Neural progenitor cell (in vitro differentiated cells): ENCODE measurements at regions not wholly inside any gene's neighbourhood (a gene's known extent, or its start where the extent isn't known, plus 50 kb on each side); places are given as distances from the start of the nearest gene placed in this dataset.

Source experiments
- EZH2 ChIP-seq: fragments of 200-600 bp; sonication (generic); IDR thresholded peaks from 2 replicates; pipeline ENCODE4 v1.6.1; 2017; ENCODE audit warnings: antibody characterized with exemption, mild to moderate bottlenecking, moderate library complexity
- EZH2phosphoT487 ChIP-seq: fragments of 200-600 bp; sonication (generic); IDR thresholded peaks from 2 replicates; pipeline ENCODE4 v1.6.1; 2017; ENCODE audit warnings: antibody characterized with exemption
- TF ChIP-seq, protein P1 (sequence below): fragments of 200-600 bp; sonication (generic); IDR thresholded peaks from 2 replicates; pipeline ENCODE4 v1.5.1; 2017; ENCODE audit warnings: antibody characterized with exemption, mild to moderate bottlenecking

DNA sequence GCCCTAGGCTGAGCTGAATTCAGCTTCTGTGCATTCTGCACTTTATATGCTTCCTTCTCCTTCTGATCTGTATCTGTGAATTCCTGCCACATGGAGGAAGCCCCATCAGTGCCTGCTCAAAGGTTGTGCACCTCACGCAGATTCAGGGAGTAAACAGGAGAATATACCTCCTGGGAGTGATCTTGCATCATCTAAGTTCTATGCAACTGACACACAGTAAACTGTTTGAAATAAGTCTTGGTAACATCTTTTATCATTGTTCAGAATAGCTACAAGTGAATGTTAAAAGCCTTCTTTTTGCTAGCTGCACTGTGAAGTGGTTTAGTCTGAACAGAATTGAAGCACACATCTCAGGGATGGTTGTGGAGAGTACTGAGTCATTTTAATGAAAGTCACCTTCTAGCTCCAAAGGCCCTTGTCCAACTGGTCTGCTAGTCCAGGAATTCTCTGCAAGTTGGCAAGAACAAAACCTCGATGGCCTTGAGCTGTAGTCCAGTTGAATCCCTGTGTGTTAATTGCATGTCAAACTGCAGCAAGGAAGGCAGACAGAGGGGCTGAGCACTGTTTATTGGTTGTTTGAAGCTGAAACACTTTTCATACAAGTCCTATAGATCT lies 215.0 kb downstream of the WNT5A start:
- TF ChIP-seq, protein P1, sequence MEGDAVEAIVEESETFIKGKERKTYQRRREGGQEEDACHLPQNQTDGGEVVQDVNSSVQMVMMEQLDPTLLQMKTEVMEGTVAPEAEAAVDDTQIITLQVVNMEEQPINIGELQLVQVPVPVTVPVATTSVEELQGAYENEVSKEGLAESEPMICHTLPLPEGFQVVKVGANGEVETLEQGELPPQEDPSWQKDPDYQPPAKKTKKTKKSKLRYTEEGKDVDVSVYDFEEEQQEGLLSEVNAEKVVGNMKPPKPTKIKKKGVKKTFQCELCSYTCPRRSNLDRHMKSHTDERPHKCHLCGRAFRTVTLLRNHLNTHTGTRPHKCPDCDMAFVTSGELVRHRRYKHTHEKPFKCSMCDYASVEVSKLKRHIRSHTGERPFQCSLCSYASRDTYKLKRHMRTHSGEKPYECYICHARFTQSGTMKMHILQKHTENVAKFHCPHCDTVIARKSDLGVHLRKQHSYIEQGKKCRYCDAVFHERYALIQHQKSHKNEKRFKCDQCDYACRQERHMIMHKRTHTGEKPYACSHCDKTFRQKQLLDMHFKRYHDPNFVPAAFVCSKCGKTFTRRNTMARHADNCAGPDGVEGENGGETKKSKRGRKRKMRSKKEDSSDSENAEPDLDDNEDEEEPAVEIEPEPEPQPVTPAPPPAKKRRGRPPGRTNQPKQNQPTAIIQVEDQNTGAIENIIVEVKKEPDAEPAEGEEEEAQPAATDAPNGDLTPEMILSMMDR: no peak
- TF ChIP-seq EZH2 (no peak), EZH2phosphoT487 (no peak)
